ENCODE measurements at regions not wholly inside any gene's neighbourhood (a gene's known extent, or its start where the extent isn't known, plus 50 kb on each side); places are given as distances from the start of the nearest gene placed in this dataset.

GRCh38 chrX:95678679-95679078 is 1006.0 kb upstream of the DIAPH2 start:
- TF ChIP-seq CTCF (IDR thresholded peaks at IDR 0.05; ENCODE audit: low read depth, low read length) (no peak), POLR2A (IDR thresholded peaks at IDR 0.05; ENCODE audit: extremely low read depth, insufficient read length) (no peak), MAX (IDR thresholded peaks at IDR 0.05; ENCODE audit: low read depth, low read length) (no peak), MYC (IDR thresholded peaks at IDR 0.05; ENCODE audit: low read depth, low read length) (no peak)

Data from NB4 (cell line).